HG02798 (cell line): ENCODE measurements at regions not wholly inside any gene's neighbourhood (a gene's known extent, or its start where the extent isn't known, plus 50 kb on each side); places are given as distances from the start of the nearest gene placed in this dataset.
"Not testable (repeated sequence)": the region's sequence is repeated elsewhere in the genome, so short reads cannot be mapped to it uniquely, and the experiment has no call there.

Experiments used
- ATAC-seq: cut with Tn5 transposase; IDR thresholded peaks from one replicate; pipeline ENCODE4 v1.9.1; 2021; ENCODE audit warnings: mild to moderate bottlenecking; ENCODE audit not compliant: unreplicated experiment, poor library complexity

DNA sequence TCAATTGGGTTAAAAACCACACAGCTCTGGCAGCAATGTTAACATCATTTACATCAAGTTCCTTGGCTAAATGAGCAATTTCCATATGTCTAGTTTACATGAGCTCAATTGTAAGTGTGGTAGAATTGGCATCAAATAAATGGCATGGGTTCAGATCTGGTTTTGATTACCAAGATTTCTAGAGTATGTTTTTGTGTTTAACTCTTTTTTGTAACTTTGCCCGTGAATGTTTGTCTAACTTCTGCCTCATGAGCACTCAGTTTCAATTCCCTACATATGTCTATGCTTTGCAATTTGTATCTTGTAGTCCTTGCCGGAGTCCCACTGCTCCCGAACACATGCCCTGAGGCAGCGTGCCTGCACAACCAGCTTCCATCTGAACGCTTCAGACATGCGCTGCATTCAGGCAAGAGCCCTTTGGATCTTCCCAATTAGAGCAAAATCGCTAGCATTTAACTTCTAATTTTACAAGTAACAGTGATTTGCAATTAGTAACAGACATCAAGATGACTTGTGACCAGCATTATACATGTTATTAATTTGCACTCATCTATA, 644.4 kb downstream of the TRIML1 start:
- ATAC-seq = no peak

DNA sequence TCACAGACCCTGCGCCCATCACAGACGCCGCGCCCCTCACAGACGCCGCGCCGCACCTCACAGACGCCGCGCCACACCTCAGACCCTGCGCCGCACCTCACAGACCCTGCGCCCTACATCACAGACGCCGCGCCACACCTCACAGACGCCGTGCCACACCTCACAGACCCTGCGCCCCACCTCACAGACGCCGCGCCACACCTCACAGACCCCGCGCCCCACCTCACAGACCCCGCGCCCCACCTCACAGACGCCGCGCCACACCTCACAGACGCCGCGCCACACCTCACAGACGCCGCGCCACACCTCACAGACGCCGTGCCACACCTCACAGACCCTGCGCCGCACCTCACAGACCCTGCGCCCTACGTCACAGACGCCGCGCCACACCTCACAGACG, 657.4 kb downstream of the TRIML1 start:
- ATAC-seq = not testable (repeated sequence)

DNA sequence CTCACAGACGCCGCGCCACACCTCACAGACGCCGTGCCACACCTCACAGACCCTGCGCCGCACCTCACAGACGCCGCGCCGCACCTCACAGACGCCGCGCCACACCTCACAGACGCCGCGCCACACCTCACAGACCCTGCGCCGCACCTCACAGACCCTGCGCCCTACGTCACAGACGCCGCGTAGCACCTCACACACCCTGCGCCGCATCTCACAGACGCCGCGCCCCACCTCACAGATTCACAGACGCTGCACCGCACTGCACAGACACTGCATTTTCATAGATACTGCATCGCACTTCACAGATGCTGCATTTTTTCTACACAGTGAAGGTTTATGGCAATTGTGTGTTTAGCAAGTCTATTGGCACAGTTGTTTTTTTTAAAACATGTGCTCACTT, 657.8 kb downstream of the TRIML1 start:
- ATAC-seq = not testable (repeated sequence)

DNA sequence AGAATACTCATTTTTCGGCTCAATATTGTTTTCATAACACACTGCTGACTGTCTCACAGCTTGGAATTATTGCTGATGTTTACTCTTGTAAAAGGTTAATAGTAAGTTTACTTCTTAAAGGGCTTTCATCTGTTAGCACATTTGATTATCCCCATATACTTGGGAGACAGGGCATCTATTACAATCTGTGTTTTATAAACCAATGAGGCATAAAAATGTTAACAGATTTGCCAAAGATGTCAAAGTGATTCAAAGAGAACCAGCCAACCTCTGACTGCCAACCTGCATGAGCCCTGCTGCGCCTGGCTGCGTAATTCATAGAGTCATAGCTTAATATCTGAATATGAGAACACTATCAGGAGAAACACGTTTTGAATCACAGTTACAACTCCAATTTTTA, 665.6 kb downstream of the TRIML1 start:
- no peak for ATAC-seq

DNA sequence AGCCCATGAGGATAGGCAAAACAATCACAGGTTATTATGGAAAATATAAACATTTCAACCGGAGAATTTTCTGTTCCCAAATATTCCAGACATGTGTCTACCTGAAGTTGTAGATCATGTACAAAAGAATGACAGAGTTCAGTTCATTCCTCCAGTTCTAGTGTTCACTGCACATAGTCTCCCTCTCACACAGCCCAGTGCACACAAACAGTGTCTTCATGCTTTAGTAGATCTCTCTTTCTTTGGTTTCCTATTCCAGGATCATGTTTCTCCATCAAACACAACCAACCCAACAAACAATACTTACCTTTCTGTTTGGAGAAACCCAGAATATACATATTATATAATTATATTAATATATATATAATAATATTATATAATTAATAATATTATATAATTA, 671.9 kb downstream of the TRIML1 start:
- ATAC-seq = no peak

DNA sequence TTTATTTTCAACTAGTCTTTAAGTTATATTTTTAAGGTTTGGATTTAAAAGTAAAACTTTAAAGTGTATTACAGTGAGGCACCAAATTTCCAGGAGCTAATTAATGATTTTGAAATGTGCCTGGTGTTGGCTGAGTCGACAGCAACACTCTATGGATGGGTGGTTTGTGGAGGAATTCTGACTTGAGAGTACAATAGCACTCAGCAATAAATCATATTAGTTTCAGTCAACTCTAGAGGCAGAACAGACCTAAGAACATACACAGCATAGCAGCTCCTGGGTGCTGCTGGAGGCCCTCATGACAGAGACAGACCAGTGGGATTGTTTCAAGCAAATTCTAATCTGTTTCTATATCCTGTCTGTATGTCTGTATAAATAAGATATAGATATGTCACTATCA, 673.4 kb downstream of the TRIML1 start:
- no peak for ATAC-seq

DNA sequence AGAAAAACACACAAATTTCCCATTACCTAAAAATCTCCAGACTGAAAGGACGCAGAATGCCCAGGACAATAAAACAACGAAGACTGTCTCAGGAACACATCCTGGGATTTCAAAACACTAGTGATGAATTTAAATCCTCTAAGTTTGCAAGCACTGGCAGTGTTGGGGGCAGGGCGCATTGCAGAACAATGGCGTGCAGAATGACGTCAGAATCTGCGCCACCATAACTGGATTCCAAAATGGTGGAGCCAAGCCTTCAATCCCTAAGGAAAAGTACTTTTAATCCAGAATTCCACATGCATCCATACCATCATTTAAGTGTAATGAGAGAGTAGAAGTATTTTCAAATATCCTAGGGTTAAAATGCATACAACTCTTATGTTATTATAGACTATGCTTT, 679.1 kb downstream of the TRIML1 start:
- no peak for ATAC-seq

DNA sequence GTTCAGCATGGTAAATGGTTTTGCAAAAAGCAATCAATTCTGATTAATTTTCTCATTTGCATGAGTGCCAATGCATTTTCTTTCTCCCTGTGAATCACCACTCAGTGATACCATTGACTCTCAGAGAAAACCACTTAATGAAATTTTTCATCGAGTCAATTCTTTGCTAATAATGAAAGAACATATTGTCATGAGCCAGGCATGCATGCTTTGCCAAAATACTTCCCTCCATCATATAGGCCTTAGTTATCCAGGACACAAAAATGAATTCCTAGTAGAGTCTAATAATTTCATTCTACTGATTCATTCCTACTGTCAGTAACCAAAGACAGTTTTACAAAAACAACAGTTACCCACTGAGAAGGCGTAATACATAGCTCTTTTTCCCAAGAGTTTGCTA, 680.0 kb downstream of the TRIML1 start:
- ATAC-seq = no peak

DNA sequence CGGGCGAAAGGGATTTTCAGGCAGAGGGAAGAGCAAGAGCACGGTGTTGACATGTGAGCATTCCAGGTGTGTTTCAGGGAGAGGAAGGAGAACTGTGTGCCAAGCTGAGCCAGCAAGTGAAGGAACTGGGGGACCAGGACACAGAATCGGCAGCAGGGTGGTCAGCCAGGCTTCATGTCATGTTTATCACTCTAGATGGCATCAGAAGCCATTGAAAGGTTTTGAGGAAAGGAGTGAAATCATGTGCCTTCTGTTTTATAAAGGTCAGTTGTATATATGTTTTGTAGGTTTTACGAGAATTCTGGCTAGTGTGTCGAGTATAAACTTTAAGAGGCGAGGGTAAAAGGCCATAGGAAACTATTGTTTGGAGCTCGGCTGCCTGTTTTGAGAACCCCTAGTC, 682.3 kb downstream of the TRIML1 start:
- ATAC-seq = no peak

DNA sequence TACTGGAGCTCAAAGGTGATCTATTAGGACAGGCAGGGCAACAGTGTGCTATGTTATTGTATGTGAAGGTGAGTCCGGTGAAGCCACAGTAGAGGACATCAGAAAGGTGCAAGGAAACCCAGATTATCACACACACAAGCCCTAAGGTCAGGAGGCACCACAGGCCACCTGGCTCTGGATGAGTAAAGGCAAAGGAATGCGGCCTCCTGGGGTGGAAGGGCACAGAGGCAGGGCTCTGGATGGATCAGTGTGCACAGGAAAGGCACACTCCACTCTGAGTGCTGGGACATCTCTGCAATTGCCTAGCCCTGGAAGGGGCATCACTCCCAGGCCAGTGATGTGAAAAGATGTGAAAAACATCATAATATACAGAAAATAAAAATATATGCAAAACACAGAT, 683.5 kb downstream of the TRIML1 start:
- ATAC-seq = no peak

DNA sequence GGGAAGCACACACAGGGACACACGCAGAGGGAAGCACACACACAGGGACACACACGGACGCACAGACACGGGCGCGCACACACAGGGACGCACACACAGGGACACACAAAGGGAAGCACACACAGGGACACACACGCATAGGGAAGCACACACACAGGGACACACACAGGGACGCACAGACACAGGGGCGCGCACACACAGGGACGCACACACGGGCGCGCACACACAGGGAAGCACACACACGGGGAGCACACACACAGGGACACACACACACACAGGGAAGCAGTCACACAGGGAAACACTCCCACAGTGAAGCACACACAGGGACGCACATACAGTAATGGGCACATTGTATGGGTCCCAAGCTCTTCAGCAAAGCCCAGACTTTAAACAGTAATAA, 685.3 kb downstream of the TRIML1 start:
- no peak for ATAC-seq

DNA sequence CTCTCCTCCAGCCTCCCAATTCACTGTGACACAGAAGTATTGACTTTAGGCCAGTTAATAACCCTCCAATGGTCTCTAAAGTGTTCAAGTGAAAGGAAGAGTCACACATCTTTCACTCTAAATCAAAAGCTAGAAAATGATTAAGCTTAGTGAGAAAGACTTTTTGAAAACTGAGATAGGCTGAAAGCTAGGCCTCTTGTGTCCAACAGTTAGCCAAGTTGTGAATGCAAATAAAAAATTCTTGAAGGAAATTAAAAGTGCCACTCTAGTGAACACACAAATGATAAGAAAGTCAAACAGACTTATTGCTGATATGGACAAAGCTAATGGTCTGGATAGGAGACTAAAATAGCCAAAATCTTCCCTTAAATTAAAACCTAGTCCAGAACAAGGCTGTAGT, 687.2 kb downstream of the TRIML1 start:
- no peak for ATAC-seq

DNA sequence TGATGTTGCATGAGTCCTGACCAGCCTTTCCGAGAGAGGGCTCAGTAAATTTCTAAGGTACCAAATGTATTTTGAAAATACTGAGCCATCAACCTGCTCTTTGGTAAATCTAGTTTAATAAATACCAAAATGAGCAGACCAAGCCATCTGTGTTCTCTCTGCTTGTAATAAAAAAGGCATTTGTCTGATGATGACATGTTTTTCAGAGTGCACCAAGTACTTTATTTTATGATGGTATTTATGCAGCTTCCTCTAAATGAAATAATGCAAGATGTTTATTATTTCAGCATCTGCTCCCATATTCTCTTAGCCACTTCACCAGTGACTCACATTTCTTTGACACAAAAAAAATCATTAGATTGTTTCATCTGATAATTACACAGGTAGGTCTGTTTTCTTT, 700.5 kb downstream of the TRIML1 start:
- ATAC-seq = no peak

DNA sequence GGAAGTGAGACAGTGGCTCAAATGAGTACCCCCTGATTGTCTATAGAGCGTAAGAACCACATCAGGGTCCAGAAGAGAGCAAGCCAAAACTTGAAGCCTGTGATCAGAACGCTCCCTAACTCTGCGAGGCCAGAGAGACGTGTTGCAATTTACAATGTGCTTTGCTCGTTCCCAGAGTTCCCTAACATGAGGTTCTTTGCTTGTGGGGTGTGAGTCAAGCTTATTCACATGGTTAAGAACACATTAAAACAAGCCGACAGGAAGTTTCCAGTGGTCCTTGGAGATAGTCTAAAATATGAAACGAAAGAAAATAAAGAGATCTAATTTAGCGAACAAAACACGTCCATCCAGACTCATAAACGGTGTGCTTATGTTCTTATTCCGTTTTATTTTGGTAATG, 702.3 kb downstream of the TRIML1 start:
- no peak for ATAC-seq

DNA sequence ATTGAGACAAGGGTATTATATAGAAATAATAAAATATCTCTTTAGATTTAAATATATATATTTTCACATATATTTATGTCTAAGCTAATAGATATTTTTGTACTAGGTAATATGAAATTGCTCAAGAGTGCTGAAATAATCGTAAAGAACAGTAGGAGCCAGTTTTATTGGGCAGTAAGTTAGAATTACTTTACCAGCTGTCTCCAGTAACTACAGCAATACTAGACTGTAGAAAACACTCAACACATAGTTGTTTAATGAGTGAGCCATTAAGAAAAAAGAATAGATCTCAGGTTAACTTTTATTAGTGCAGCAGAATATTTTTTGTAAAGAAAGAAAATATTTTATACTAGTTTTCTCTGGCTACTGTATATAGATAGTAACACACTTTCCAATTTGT, 715.2 kb downstream of the TRIML1 start:
- no peak for ATAC-seq

DNA sequence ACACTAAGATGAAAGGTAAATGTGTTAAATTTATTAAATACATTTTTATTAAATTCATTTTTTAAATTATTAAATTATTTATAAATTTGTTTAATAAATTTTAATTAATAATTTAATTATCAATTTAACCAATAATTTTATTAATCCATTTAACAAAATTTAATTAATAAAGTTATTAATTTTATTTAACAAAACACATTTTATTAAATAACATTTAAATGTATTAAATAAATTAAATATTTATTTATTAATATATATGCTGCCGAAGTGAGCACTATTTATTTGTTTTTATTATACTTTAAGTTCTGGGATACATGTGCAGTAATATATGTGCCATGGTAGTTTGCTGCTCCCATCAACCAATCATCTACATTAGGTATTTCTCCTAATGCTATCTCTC, 719.5 kb downstream of the TRIML1 start:
- ATAC-seq = no peak

DNA sequence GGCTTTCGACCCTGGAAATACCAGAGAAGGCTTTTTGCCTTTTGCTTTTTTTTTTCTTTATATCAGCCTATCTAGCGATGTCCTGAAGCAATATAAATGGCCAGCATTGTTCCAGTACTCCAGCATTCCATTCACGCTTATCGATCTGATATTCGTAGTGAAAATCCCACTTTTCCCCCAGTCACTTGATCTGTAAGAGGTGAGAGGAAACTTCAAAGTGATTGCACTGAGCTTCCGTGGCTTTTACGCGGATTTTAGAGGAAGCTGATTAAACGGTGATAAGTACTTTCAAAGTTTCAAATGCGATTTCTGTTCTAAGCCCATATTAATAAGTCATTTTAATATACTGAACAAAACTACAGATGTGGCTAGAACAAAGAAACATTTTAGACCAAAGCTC, 725.5 kb downstream of the TRIML1 start:
- ATAC-seq = no peak

DNA sequence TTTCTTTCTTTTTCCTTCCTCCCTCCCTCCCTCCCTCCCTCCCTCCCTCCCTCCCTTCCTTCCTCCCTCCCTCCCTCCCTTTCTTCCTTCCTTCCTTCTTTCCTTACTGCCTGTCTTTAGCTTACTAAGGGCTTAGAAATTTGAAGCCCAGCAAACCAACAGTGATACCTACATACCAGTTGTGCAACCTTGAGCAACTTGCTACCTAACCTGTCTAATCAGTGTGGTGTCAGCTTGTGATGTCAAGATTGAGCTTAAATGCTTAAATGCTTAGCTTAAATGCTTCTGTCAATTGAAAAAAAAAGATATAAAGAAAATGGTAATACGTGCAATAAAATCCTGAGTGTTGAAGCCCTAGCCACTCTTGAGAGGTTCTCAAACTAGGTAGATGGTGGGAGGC, 728.6 kb downstream of the TRIML1 start:
- no peak for ATAC-seq

DNA sequence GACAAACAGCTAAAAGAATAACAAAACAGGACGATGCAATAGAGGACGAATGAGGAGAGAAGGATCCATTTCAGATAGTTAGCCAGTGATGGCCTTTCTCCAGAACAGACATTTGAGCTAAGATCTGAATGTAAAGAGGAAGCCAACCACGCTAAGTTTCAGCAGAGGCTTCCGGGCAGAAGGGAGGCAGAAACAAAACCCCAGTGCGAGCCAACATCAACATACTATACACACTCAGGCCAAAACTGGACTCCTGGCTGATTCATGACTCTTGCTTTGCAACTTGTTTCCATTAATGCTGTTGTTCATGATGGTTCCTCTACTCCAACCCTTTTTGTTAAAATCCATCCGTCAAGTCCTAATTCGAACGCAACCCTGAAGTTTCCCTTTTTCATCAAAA, 730.3 kb downstream of the TRIML1 start:
- ATAC-seq = no peak

DNA sequence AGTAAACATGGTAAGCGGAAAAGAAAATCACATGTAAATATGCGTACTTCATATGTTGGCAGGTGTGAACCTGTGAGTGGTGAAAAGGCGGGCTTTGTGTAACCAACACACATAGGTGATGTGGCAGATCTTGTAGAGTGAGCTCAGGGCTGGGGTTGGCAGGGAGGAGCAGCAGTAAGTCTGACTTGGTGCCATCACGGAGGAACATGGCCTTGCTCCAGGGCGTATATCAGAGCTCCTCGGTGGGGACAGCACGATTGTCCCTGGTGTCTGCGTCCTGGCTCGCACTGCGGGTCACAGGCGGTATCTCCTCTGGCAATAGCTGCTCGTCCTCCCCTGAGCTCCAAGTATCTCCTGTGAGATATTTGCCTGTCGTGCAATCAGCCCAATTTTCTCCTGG, 733.6 kb downstream of the TRIML1 start:
- ATAC-seq = no peak

DNA sequence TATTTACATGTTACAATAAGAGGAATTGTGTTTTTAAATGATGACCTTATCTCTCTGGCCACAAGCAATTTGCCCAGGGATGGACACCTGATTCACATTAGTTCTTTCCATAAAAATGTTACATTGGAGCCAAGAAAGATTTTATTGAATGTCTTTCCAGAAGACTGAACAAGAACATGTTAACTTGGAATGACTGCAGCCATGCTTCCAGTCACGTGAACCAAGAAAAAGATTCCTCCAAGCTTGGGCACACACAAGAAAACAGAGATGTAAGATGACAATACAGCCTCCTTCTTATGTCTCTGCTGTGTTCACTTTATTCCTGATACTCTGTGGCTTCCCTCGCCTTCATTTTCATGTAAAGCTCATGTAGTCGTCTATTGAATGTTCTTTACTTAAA, 737.6 kb downstream of the TRIML1 start:
- ATAC-seq = no peak

DNA sequence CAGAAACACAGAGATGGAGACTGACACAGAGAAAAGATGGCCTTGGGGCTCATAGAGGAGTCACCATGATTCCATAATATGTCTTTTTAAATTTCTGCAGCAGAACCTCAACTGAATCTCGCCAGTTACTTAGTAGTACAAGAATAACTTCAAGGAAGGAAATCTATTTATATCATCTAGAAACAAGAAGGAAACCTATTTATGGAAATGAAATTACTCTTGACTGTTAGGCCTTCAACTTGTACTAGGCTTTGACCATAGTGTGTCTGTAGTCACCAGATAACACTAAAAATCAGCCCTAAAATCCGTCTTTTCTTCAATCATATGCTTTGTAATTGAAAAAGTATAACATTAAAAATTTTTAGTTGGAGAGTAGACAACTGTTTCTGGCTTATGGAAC, 740.4 kb downstream of the TRIML1 start:
- ATAC-seq = no peak

DNA sequence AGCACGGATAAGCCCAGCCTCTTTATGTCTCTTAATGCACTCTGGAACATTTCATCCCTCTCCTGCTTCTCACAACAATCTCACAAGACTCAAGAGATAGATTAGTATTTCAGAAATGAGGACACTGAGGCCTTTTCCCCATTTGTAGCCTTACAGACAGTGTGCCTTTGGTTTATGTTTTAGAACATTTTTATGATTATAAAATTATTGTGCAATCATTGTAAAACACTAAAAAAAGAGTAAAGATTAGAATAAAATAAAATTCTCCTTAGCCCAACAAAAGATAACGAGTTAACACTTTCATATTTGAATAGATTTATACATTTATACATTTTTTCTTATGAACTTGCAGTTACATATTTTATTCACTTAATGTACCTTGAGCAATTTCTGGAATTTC, 748.7 kb downstream of the TRIML1 start:
- no peak for ATAC-seq
